Activated naive CD4-positive, alpha-beta T cell treated with anti-CD3 and anti-CD28 coated beads, Interleukin-2, amount 10 ng/mL, durations not matched to agents 7 days and 5 days (primary cell): ENCODE measurements at regions not wholly inside any gene's neighbourhood (a gene's known extent, or its start where the extent isn't known, plus 50 kb on each side); places are given as distances from the start of the nearest gene placed in this dataset.

Source experiments
- CTCF ChIA-PET: fragments of 350-600 bp; sonication (Branson Sonifier 250); formaldehyde crosslinking; loops from one replicate; lab custom pipeline; 2021; ENCODE audit warnings: antibody characterized with exemption; lab: Charles Lee
- DNase-seq: peaks from one replicate; pipeline ENCODE4 v3.0.0-alpha.2; 2020
- H3K27ac Mint-ChIP-seq: one replicate; pipeline ENCODE4 v1.8.0; 2021; ENCODE audit warnings: mild to moderate bottlenecking, moderate library complexity, mixed read lengths
- H3K27me3 Mint-ChIP-seq: one replicate; pipeline ENCODE4 v1.8.0; 2021; ENCODE audit warnings: mild to moderate bottlenecking, mixed read lengths
- H3K36me3 Mint-ChIP-seq: one replicate; pipeline ENCODE4 v1.8.0; 2021; ENCODE audit warnings: mixed read lengths
- H3K4me1 Mint-ChIP-seq: one replicate; pipeline ENCODE4 v1.8.0; 2021; ENCODE audit warnings: mixed read lengths
- H3K4me3 Mint-ChIP-seq: one replicate; pipeline ENCODE4 v1.8.0; 2021; ENCODE audit warnings: mild to moderate bottlenecking, moderate library complexity, mixed read lengths
- H3K9me3 Mint-ChIP-seq: one replicate; pipeline ENCODE4 v1.8.0; 2021; ENCODE audit warnings: mixed read lengths

GRCh38 chr6:90770778-90771177 lies 183.9 kb upstream of the MAP3K7 start:
- Mint-ChIP-seq H3K4me3 (no peak overlapping the region), H3K27me3 (no peaks in the 10 kb centered on the region), H3K9me3 (no peaks in the 10 kb centered on the region), H3K36me3 (no peaks in the 10 kb centered on the region), H3K27ac (no peak overlapping the region), H3K4me1 (no peaks in the 10 kb centered on the region)
- CTCF ChIA-PET = no interaction called here
- DNase-seq = no peak

DNA sequence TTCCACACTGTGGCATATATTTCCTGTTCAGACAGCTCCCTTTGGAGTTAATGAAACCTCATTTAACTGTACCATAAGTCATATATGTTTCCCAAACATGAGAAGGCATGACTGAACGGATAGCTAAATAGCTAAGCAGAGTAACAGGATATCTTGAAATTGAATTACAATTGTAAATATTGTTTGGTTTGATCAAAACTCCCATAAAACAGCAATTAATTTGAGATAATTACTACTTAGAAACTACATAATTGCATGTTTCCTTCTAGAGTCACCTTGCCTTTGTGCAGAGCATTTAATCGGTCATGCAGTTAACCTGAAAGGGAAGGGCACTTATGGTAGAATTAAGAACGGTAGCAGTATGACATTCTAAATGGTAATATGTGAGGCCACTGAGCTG lies 179.0 kb upstream of the MAP3K7 start:
- no peak for DNase-seq
- peaks cover 6% of the 10 kb centered on the region for H3K27me3 Mint-ChIP-seq
- CTCF ChIA-PET = no interaction called here
- H3K4me3 Mint-ChIP-seq = no peak overlapping the region
- no peak overlapping the region for H3K27ac Mint-ChIP-seq
- no peaks in the 10 kb centered on the region for H3K36me3 Mint-ChIP-seq
- H3K4me1 Mint-ChIP-seq = no peaks in the 10 kb centered on the region
- no peaks in the 10 kb centered on the region for H3K9me3 Mint-ChIP-seq

DNA sequence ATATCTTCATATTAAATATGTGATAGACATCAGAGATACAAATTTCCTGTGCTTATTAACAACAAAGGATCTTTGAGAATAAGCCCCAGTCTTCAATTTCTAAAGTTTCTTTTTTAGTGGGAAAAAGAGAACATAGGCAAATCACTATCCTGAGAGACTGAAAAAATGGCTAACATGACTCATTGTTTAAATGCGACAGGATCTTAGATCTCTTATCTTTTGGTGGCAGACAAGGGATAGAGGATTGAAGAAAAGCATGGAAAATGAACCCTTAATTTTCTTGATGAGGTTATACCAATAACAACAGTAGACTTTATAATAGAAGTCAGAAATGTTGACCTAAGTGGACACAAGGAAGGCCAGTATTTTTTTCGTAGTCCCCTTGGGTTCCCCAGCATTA lies 178.6 kb upstream of the MAP3K7 start:
- no peak overlapping the region for H3K4me3 Mint-ChIP-seq
- H3K9me3 Mint-ChIP-seq = no peaks in the 10 kb centered on the region
- H3K4me1 Mint-ChIP-seq = no peaks in the 10 kb centered on the region
- no peak overlapping the region for H3K27ac Mint-ChIP-seq
- CTCF ChIA-PET = no interaction called here
- H3K27me3 Mint-ChIP-seq = peaks cover 10% of the 10 kb centered on the region
- no peak for DNase-seq
- H3K36me3 Mint-ChIP-seq = no peaks in the 10 kb centered on the region

GRCh38 chr6:90764001-90764400 lies 177.1 kb upstream of the MAP3K7 start:
- no peak overlapping the region for H3K4me3 Mint-ChIP-seq
- peaks cover 10% of the 10 kb centered on the region for H3K27me3 Mint-ChIP-seq
- H3K9me3 Mint-ChIP-seq = no peaks in the 10 kb centered on the region
- no peak for DNase-seq
- H3K4me1 Mint-ChIP-seq = no peaks in the 10 kb centered on the region
- H3K27ac Mint-ChIP-seq = no peak overlapping the region
- CTCF ChIA-PET = no interaction called here
- H3K36me3 Mint-ChIP-seq = no peaks in the 10 kb centered on the region

DNA sequence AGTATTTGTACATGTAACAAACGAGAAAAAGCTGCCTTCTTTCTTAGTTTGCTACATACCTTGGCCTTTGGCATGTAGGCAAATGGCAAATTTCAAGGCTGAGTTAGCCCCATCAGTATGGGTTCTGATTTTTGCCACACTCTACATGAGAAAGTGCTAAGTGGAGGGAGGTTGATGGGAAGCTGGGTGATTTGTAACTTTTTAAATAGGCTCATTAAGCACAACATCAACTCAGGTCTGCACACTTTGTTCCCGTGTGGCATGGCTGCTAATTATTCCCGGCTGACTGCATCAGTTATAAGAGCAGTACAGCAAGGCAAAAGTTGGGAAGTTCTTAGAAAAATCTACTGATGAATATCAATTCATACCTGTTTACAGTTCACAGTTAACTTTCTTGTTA lies 172.8 kb upstream of the MAP3K7 start:
- no peak for DNase-seq
- Mint-ChIP-seq H3K4me1 (no peaks in the 10 kb centered on the region), H3K27ac (no peak overlapping the region), H3K27me3 (peaks cover 15% of the 10 kb centered on the region), H3K36me3 (no peaks in the 10 kb centered on the region), H3K4me3 (no peak overlapping the region), H3K9me3 (no peaks in the 10 kb centered on the region)
- CTCF ChIA-PET = no interaction called here

- no peak for DNase-seq
These were observed 171.9 kb upstream of the MAP3K7 start for GRCh38 chr6:90758741-90759140.

GRCh38 chr6:90753820-90754643 lies 167.2 kb upstream of the MAP3K7 start:
- DNase-seq = no peak
- Mint-ChIP-seq H3K9me3 (no peaks in the 10 kb centered on the region), H3K4me1 (no peaks in the 10 kb centered on the region), H3K27me3 (peaks cover 8% of the 10 kb centered on the region), H3K27ac (no peak overlapping the region), H3K4me3 (no peak overlapping the region), H3K36me3 (no peaks in the 10 kb centered on the region)
- CTCF ChIA-PET = no interaction called here

More at GRCh38 chr6:90758741-90759140, 171.9 kb upstream of the MAP3K7 start:
- no peak overlapping the region for H3K4me3 Mint-ChIP-seq
- peaks cover 13% of the 10 kb centered on the region for H3K27me3 Mint-ChIP-seq
- H3K9me3 Mint-ChIP-seq = no peaks in the 10 kb centered on the region
- CTCF ChIA-PET = no interaction called here
- H3K4me1 Mint-ChIP-seq = no peaks in the 10 kb centered on the region
- no peaks in the 10 kb centered on the region for H3K36me3 Mint-ChIP-seq
- H3K27ac Mint-ChIP-seq = no peak overlapping the region

DNA sequence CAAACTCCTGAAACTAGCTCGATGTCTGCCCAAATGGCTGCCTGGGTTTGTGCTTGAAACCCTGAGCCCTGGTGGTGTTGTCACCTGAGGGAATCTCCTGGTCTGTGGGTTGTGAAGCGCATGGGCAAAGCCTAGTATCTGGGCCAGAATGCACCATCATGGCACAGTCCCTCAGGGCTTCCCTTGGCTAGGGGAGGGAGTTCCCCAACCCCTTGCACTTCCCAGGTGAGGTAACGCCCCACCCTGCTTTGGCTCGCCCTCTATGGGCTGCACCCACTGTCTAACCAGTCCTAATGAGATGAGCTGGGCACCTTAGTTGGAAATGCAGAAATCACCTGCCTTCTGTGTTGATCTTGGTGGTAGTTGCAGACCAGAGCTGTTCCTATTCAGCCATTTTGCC lies 152.9 kb upstream of the MAP3K7 start:
- CTCF ChIA-PET = no interaction called here
- Mint-ChIP-seq H3K9me3 (no peaks in the 10 kb centered on the region), H3K36me3 (no peaks in the 10 kb centered on the region), H3K27ac (no peak overlapping the region), H3K27me3 (peaks cover 7% of the 10 kb centered on the region), H3K4me3 (no peak overlapping the region), H3K4me1 (no peaks in the 10 kb centered on the region)
- no peak for DNase-seq

DNA sequence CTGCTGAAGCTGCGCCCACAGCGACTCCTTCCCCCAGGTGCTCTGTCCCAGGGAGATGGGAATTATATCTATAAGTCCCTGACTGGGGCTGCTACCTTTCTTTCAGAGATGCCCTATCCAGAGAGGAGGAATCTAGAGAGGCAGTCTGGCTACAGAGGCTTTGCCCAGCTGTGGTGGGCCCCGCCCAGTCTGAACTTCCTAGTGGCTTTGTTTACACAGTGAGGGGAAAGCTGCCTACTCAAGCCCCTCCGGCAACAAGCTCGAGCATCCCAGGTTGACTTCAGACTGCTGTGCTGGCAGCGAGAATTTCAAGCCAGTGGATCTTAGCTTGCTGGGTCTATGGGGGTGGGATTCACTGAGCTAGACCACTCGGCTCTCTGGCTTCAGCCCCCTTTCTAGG lies 152.5 kb upstream of the MAP3K7 start:
- Mint-ChIP-seq H3K4me1 (no peaks in the 10 kb centered on the region), H3K27ac (no peak overlapping the region), H3K36me3 (no peaks in the 10 kb centered on the region), H3K27me3 (peaks cover 7% of the 10 kb centered on the region), H3K9me3 (no peaks in the 10 kb centered on the region), H3K4me3 (no peak overlapping the region)
- DNase-seq = no peak
- CTCF ChIA-PET = no interaction called here

DNA sequence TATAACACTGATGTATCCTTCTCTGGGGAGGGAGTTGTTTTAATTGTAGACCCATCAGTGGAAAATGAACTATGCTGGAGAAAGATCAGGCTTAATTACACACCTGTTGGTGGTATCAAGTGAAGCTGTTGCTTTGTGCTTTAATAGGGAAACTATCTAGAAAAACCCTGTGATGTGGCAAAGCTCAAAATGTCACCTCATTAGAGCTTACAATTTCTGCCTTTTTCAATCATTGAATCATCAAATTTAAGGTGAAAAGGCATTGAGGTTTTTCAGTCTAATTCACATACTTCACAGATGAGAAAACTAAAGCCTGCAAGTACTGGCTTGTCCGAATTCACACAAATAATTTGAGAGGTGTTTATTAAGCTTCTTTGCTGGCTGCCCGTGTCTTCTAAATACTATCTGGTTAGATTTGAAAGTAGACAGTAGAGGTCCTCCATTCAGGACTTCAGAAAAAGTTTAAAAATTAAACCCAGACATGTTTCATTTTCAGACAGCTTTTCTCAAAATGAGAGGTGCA lies 143.3 kb upstream of the MAP3K7 start:
- no peaks in the 10 kb centered on the region for H3K4me1 Mint-ChIP-seq
- CTCF ChIA-PET = no interaction called here
- H3K4me3 Mint-ChIP-seq = no peak overlapping the region
- H3K27me3 Mint-ChIP-seq = no peaks in the 10 kb centered on the region
- no peak overlapping the region for H3K27ac Mint-ChIP-seq
- no peak for DNase-seq
- H3K9me3 Mint-ChIP-seq = peaks cover 1% of the 10 kb centered on the region
- H3K36me3 Mint-ChIP-seq = no peaks in the 10 kb centered on the region

DNA sequence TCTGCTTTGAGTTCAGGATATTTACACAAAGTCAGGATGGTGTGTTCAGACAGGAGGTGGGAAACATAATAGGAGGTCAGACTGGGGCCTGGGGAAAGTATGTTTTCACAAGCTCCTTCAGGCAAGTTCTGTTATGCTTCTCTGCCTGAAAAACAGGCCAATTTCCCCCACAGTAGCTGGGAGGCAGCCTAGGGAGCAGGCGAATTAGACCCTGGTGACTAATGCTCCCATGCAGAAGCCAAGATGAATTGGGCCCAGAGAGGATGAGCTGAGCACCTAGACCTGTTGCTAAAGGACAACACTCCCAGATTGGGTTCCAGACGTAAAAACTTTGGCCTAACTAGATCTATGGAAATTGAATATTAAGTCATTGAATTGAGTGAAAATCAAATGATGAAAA lies 142.2 kb upstream of the MAP3K7 start:
- Mint-ChIP-seq H3K27ac (no peak overlapping the region), H3K4me1 (no peaks in the 10 kb centered on the region), H3K4me3 (no peak overlapping the region), H3K27me3 (no peaks in the 10 kb centered on the region), H3K9me3 (no peaks in the 10 kb centered on the region), H3K36me3 (no peaks in the 10 kb centered on the region)
- no peak for DNase-seq
- CTCF ChIA-PET = no interaction called here

DNA sequence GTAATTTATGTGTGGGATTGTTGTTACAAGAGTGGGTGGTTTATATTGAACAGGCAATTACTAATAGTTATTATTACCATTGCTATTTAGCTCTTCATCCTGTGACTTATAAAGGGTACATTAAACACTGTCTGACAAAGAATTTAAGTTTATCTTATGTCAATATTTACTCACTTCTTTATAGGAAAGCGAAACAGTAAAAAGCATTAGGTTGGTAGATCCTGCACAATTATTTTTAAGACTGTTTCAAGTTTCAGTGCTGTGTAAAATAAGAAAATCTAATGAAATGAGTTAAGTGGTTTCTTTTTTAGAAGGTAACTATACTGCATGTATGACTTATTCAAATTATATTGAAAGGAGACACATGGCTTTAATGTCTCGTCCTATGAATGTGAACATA lies 135.8 kb upstream of the MAP3K7 start:
- no peak for DNase-seq
- H3K4me1 Mint-ChIP-seq = no peaks in the 10 kb centered on the region
- no peaks in the 10 kb centered on the region for H3K9me3 Mint-ChIP-seq
- no peaks in the 10 kb centered on the region for H3K36me3 Mint-ChIP-seq
- no peak overlapping the region for H3K4me3 Mint-ChIP-seq
- H3K27ac Mint-ChIP-seq = no peak overlapping the region
- CTCF ChIA-PET = interaction anchor here (0.6 kb wide), 1 partner anchor 54 kb away, joined by 3 read pairs; no protein-coding TSS in a partner anchor
- peaks cover 11% of the 10 kb centered on the region for H3K27me3 Mint-ChIP-seq

- Mint-ChIP-seq H3K27ac (no peak overlapping the region), H3K36me3 (no peaks in the 10 kb centered on the region), H3K4me1 (no peaks in the 10 kb centered on the region), H3K27me3 (peaks cover 11% of the 10 kb centered on the region), H3K9me3 (no peaks in the 10 kb centered on the region), H3K4me3 (no peak overlapping the region)
- no peak for DNase-seq
- CTCF ChIA-PET = no interaction called here
These were observed 133.5 kb upstream of the MAP3K7 start for GRCh38 chr6:90720404-90720803.

DNA sequence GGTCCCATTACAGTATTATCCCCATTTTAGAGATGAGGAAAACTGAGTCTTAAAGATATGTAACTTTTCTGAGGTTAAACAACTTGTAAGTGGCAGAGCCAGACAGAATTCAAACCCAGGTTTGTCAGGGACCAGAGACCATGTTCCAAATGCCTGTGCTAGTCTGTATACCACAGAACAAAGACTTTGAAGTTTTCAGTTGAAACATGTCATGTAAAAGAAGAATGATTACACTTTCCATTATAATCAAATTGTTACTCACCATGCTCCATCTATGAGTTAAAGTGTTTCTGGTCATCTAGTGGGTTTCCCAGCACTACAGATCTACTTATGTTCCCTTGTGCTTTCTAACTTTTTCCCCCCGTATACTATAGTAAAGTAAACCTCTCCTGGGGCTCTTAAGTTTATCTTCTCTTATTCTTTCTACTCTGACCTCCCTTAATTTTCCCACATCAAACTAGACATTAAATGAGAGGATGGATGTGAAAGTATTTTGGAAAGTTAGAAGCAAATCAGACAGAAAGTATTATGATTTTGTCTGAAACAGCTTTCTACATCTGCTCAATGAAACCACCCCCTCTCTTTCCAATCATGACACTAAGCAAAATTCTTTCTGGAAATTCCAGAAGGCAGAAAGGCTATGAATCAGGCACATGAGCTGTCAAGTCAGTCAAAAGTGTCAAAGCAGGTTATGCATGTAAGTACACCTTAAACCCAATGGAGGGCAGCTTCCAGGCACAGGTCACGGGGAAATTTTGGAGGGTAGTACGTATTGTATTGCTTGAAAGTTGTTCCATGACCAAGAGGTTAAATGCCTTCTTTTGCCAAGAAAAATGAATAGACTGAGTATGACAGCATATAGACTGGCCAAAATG lies 132.7 kb upstream of the MAP3K7 start:
- Mint-ChIP-seq H3K27ac (no peak overlapping the region), H3K9me3 (no peaks in the 10 kb centered on the region)

More for the DNA sequence above, 132.7 kb upstream of the MAP3K7 start:
- CTCF ChIA-PET = no interaction called here
- peaks cover 11% of the 10 kb centered on the region for H3K27me3 Mint-ChIP-seq
- no peak overlapping the region for H3K4me3 Mint-ChIP-seq
- no peaks in the 10 kb centered on the region for H3K4me1 Mint-ChIP-seq
- H3K36me3 Mint-ChIP-seq = no peaks in the 10 kb centered on the region
- DNase-seq = no peak
